Stimulated activated naive CD8-positive, alpha-beta T cell treated with anti-CD3 and anti-CD28 coated beads, Interleukin-15, Interleukin-2, amounts not matched to agents 100 ng/mL and 50 ng/mL, for 24 hours (primary cell): ENCODE measurements at regions not wholly inside any gene's neighbourhood (a gene's known extent, or its start where the extent isn't known, plus 50 kb on each side); places are given as distances from the start of the nearest gene placed in this dataset.

Experiments used
- H3K27ac Mint-ChIP-seq: one replicate; pipeline ENCODE4 v1.8.0; 2021; ENCODE audit warnings: mild to moderate bottlenecking, mixed read lengths
- H3K27me3 Mint-ChIP-seq: one replicate; pipeline ENCODE4 v1.8.0; 2021; ENCODE audit warnings: mixed read lengths
- H3K36me3 Mint-ChIP-seq: one replicate; pipeline ENCODE4 v1.8.0; 2021; ENCODE audit warnings: low read depth, mixed read lengths
- H3K4me1 Mint-ChIP-seq: one replicate; pipeline ENCODE4 v1.8.0; 2021; ENCODE audit warnings: low read depth, mixed read lengths
- H3K4me3 Mint-ChIP-seq: one replicate; pipeline ENCODE4 v1.8.0; 2021; ENCODE audit warnings: mild to moderate bottlenecking, mixed read lengths
- H3K9me3 Mint-ChIP-seq: one replicate; pipeline ENCODE4 v1.8.0; 2021; ENCODE audit warnings: mixed read lengths

DNA sequence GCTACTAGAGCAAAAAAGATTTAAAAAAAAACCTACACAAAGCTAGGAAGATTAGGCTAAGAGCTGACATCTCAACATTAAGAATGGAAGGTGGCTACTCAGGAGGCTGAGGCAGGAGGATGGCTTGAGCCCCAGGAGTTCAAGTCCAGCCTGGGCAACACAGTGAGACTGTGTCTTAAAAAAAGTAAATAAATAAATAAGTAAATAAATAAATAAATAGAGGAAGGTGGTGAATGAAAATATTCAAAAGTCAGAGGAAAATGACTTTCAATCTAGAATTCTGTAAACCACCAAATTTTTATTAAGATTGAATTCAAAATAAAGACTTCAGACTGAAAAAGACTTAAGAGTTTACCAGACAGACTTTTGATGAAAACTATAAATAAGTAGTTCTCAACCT lies 50.9 kb upstream of the TMPRSS2 start:
- Mint-ChIP-seq H3K4me3 (no peak overlapping the region), H3K36me3 (no peaks in the 10 kb centered on the region), H3K4me1 (peaks cover 6% of the 10 kb centered on the region), H3K27ac (no peak overlapping the region), H3K9me3 (no peaks in the 10 kb centered on the region), H3K27me3 (peaks cover 20% of the 10 kb centered on the region)

DNA sequence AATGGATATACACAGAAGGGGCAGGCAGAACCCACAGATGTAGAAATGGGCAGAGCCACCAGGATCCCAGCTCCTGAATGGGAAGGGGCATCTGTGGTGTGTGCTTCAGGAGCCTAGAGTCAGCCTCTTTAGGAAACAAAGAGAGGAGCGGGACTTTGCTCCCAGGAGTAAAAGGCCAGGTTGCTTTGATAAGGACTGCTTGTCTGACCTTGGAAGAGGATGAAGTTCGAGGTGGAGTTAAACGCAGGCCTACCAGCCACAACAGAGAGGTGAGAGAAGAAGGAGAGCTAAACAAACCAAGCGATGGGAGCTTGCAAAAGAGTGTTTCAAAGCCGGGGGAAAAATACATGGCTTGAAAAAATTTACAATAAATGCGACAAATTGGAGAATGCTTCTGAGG lies 49.9 kb upstream of the TMPRSS2 start:
- Mint-ChIP-seq H3K27ac (no peak overlapping the region), H3K4me1 (peaks cover 6% of the 10 kb centered on the region)

More for the DNA sequence above, 49.9 kb upstream of the TMPRSS2 start:
- Mint-ChIP-seq H3K9me3 (no peaks in the 10 kb centered on the region), H3K36me3 (no peaks in the 10 kb centered on the region), H3K4me3 (no peak overlapping the region), H3K27me3 (peaks cover 15% of the 10 kb centered on the region)
